Smooth muscle cell (in vitro differentiated cells): ENCODE measurements at regions not wholly inside any gene's neighbourhood (a gene's known extent, or its start where the extent isn't known, plus 50 kb on each side); places are given as distances from the start of the nearest gene placed in this dataset.
A peak's percentile ranks its signal among the peaks of the same experiment; 100 is the strongest.

ENCODE experiments used
- DNase-seq: peaks from one replicate; lab custom pipeline; 2025; ENCODE audit not compliant: unreplicated experiment; lab: John Stamatoyannopoulos, UW
- H2AFZ ChIP-seq: fragments of 200-600 bp; sonication (generic); 2 replicates; pipeline ENCODE4 v1.6.0; 2016; ENCODE audit warnings: antibody characterized with exemption, low read depth, mild to moderate bottlenecking
- H3F3A ChIP-seq: fragments of 200-600 bp; sonication (generic); 2 replicates; pipeline ENCODE4 v1.6.0; 2017; ENCODE audit warnings: antibody characterized with exemption, low read depth
- H3K27ac ChIP-seq: fragments of 200-600 bp; sonication (generic); 2 replicates; pipeline ENCODE4 v1.5.1; 2016; ENCODE audit warnings: low read depth, mild to moderate bottlenecking
- H3K27me3 ChIP-seq: fragments of 200-600 bp; sonication (generic); 2 replicates; pipeline ENCODE4 v1.6.1; 2016; ENCODE audit warnings: low read depth, mild to moderate bottlenecking
- H3K36me3 ChIP-seq: fragments of 200-600 bp; sonication (generic); 2 replicates; pipeline ENCODE4 v1.5.1; 2016; ENCODE audit warnings: low read depth
- H3K4me1 ChIP-seq: fragments of 200-600 bp; sonication (generic); 2 replicates; pipeline ENCODE4 v1.5.1; 2016; ENCODE audit warnings: low read depth
- H3K4me2 ChIP-seq: fragments of 200-600 bp; sonication (generic); 2 replicates; pipeline ENCODE4 v1.6.0; 2016; ENCODE audit warnings: mild to moderate bottlenecking
- H3K4me3 ChIP-seq: fragments of 200-600 bp; sonication (generic); 2 replicates; pipeline ENCODE4 v1.5.1; 2016; ENCODE audit warnings: mild to moderate bottlenecking
- H3K79me2 ChIP-seq: fragments of 200-600 bp; sonication (generic); 2 replicates; pipeline ENCODE4 v1.6.0; 2016; ENCODE audit warnings: low read depth, mild to moderate bottlenecking
- H3K9ac ChIP-seq: fragments of 200-600 bp; sonication (generic); 2 replicates; pipeline ENCODE4 v1.6.0; 2016; ENCODE audit warnings: low read depth
- H3K9me3 ChIP-seq: fragments of 200-600 bp; sonication (generic); replicated peaks from 2 replicates; pipeline ENCODE4 v1.5.1; 2016; ENCODE audit warnings: low read depth
- H4K20me1 ChIP-seq: fragments of 200-600 bp; sonication (generic); 2 replicates; pipeline ENCODE4 v1.6.0; 2016; ENCODE audit warnings: low read depth
- WGBS: methylation state at CpG from one replicate; pipeline ENCODE4 v1.1.7; 2016; ENCODE audit warnings: low lambda C conversion rate; 5-methylcytosine and 5-hydroxymethylcytosine counted together
- TF ChIP-seq, protein P1 (sequence below): fragments of 200-600 bp; sonication (generic); IDR thresholded peaks from 2 replicates; pipeline ENCODE4 v1.5.1; 2017; ENCODE audit warnings: borderline replicate concordance, mild to moderate bottlenecking, antibody characterized with exemption; ENCODE audit not compliant: insufficient read depth, poor library complexity, severe bottlenecking

DNA sequence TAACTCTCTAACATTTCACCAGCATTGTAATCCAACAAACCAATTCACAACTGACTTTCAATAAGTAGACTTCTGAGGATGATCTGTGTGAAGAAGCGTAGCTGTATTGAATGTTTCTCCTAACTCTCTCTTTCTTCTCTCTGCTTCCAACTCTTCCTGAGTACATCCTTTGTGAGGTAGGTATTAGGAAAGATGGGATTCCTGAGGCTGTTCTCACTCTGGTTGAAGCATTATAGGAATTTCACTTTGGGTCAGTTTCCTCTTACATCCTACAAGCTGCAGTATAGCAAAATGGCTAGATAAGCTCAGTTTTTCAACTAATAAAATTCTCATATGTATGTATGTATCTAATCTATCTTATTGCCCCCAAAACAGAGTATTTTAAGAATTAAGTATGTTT lies 702.8 kb downstream of the CETN3 start:
- 94% methylated on average over 1 of the region's 1 CpG for WGBS
- Histone ChIP-seq H3K36me3 (no peaks in the 10 kb centered on the region), H3F3A (no peaks in the 10 kb centered on the region), H3K9ac (no peak overlapping the region), H3K27me3 (no peaks in the 10 kb centered on the region), H3K4me1 (peaks cover 25% of the 10 kb centered on the region), H3K4me2 (no peak overlapping the region), H3K9me3 (no peaks in the 10 kb centered on the region), H3K27ac (no peak overlapping the region), H3K79me2 (no peaks in the 10 kb centered on the region), H3K4me3 (no peak overlapping the region), H4K20me1 (no peaks in the 10 kb centered on the region), H2AFZ (no peak overlapping the region)
- no peak for DNase-seq
- TF ChIP-seq, protein P1, sequence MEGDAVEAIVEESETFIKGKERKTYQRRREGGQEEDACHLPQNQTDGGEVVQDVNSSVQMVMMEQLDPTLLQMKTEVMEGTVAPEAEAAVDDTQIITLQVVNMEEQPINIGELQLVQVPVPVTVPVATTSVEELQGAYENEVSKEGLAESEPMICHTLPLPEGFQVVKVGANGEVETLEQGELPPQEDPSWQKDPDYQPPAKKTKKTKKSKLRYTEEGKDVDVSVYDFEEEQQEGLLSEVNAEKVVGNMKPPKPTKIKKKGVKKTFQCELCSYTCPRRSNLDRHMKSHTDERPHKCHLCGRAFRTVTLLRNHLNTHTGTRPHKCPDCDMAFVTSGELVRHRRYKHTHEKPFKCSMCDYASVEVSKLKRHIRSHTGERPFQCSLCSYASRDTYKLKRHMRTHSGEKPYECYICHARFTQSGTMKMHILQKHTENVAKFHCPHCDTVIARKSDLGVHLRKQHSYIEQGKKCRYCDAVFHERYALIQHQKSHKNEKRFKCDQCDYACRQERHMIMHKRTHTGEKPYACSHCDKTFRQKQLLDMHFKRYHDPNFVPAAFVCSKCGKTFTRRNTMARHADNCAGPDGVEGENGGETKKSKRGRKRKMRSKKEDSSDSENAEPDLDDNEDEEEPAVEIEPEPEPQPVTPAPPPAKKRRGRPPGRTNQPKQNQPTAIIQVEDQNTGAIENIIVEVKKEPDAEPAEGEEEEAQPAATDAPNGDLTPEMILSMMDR = no peak

DNA sequence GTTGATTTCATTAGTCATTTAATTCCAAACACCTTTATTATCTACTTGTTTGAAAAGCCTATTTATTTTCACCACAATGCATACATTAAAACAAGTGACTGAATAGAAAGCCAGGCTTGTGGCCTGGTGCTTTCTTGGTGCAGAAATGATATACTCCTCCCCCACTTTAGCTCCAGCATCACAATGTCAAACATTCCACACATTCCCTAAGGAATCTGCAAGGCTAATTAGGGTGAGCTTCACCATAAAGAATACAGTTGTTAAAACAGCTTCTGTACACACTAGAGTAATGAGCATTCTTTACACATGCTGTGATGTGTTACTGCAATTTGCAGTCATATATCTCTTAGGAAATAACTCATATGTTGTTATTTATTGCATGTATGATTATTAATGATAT lies 705.7 kb downstream of the CETN3 start:
- TF ChIP-seq, protein P1 = no peak
- H3K36me3 ChIP-seq = no peaks in the 10 kb centered on the region
- no peak for DNase-seq
- no peaks in the 10 kb centered on the region for H3K79me2 ChIP-seq
- no peaks in the 10 kb centered on the region for H3K27me3 ChIP-seq
- H2AFZ ChIP-seq = peak overlapping the region; percentile 33
- no peak overlapping the region for H3K27ac ChIP-seq
- no peaks in the 10 kb centered on the region for H4K20me1 ChIP-seq
- no peaks in the 10 kb centered on the region for H3K9me3 ChIP-seq
- H3K4me1 ChIP-seq = peaks cover 25% of the 10 kb centered on the region
- H3F3A ChIP-seq = no peaks in the 10 kb centered on the region
- H3K4me3 ChIP-seq = no peak overlapping the region
- no peak overlapping the region for H3K9ac ChIP-seq
- H3K4me2 ChIP-seq = no peak overlapping the region

DNA sequence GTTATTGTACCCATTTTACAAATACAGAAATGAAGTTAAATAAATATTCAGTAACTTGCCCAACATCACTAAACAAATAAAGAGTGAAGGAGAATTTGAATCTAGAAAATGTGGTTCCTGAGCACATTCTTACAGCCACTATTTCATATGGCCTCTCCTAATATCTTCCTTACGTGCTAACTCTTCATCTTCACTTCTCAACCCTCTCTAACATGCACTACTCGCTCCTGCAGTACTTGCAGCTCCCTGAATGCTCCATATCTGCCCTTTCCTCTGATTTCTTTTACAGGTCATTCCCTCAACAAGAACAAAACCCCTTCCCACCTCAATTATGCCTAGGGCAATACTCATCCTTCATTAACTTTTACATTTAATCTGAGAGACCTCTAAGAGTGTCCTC lies 711.5 kb downstream of the CETN3 start:
- Histone ChIP-seq H4K20me1 (no peaks in the 10 kb centered on the region), H3K79me2 (no peaks in the 10 kb centered on the region), H3K36me3 (no peaks in the 10 kb centered on the region), H3K9ac (no peak overlapping the region), H3K9me3 (no peaks in the 10 kb centered on the region), H3K4me3 (no peak overlapping the region), H3F3A (no peaks in the 10 kb centered on the region), H3K27ac (no peak overlapping the region), H3K4me2 (no peak overlapping the region), H3K27me3 (no peaks in the 10 kb centered on the region), H2AFZ (no peak overlapping the region), H3K4me1 (peaks cover 2% of the 10 kb centered on the region)
- TF ChIP-seq, protein P1 = no peak
- WGBS = 83% methylated on average over 2 of the region's 2 CpGs
- no peak for DNase-seq

DNA sequence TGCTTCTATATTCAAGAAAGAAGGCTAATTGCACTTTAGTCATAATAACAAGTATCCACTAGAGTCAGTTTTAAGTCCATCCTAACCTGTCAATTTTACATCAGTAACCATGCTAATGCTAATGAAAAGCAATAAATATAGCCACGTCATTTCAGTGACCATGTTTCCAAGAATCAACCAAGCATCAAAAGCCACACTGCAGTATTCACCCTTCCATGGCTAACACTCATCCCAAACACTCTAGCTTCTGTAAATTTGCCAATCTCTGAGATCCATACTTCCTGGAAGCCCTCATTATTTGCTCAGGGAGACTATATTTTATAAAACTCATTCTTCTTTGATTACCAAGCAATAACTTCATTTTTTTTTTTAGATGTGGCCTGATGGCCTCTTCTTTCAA lies 712.0 kb downstream of the CETN3 start:
- no peak overlapping the region for H3K9ac ChIP-seq
- no peaks in the 10 kb centered on the region for H3K4me1 ChIP-seq
- no peaks in the 10 kb centered on the region for H3K36me3 ChIP-seq
- H3K9me3 ChIP-seq = no peaks in the 10 kb centered on the region
- H3K4me2 ChIP-seq = no peak overlapping the region
- H3F3A ChIP-seq = no peaks in the 10 kb centered on the region
- 100% methylated on average over 1 of the region's 1 CpG for WGBS
- no peak overlapping the region for H3K4me3 ChIP-seq
- H3K27ac ChIP-seq = no peak overlapping the region
- DNase-seq = no peak
- TF ChIP-seq, protein P1 = no peak
- H3K27me3 ChIP-seq = no peaks in the 10 kb centered on the region
- no peaks in the 10 kb centered on the region for H3K79me2 ChIP-seq
- no peaks in the 10 kb centered on the region for H4K20me1 ChIP-seq
- no peak overlapping the region for H2AFZ ChIP-seq
